Testis (tissue), 2 donors: ENCODE measurements at regions not wholly inside any gene's neighbourhood (a gene's known extent, or its start where the extent isn't known, plus 50 kb on each side); places are given as distances from the start of the nearest gene placed in this dataset.

Source experiments
- DNase-seq: peaks from one replicate; pipeline ENCODE4 v3.0.0-alpha.2; 2019
- H3K27ac ChIP-seq, 2 donors: fragments of 200-600 bp; sonication (generic); one replicate each; pipeline ENCODE4 v1.5.1; 2019
- H3K27me3 ChIP-seq: fragments of 200-600 bp; sonication (generic); one replicate; pipeline ENCODE4 v1.5.1; 2019
- H3K36me3 ChIP-seq: fragments of 200-600 bp; sonication (generic); one replicate; pipeline ENCODE4 v1.5.1; 2017; ENCODE audit warnings: low read depth; ENCODE audit errors: missing control alignments
- H3K4me1 ChIP-seq: fragments of 200-600 bp; sonication (generic); one replicate; pipeline ENCODE4 v1.5.1; 2019
- H3K4me3 ChIP-seq, 2 donors: fragments of 200-600 bp; sonication (generic); one replicate each; pipeline ENCODE4 v1.5.1; 2017 to 2019
- H3K9me3 ChIP-seq: fragments of 200-600 bp; sonication (generic); one replicate; pipeline ENCODE4 v1.5.1; 2017
- CTCF ChIP-seq, 3 experiments: fragments of 450-650 bp in 2 of 3; fragments of 200-600 bp in 1 of 3; sonication (generic) in 1 of 3; IDR thresholded peaks; one replicate each; pipeline ENCODE4 v1.5.1; 2016 to 2019; ENCODE audit warnings: antibody characterized with exemption in 3 of 3, mild to moderate bottlenecking in 2 of 3, moderate library complexity in 1 of 3
- POLR2A ChIP-seq: fragments of 450-650 bp; IDR thresholded peaks from one replicate; pipeline ENCODE4 v1.6.1; 2017; ENCODE audit warnings: antibody characterized with exemption, mild to moderate bottlenecking, moderate library complexity
- WGBS, 2 donors: methylation state at CpG; one replicate each; pipeline ENCODE4 v1.1.5; 2018; 5-methylcytosine and 5-hydroxymethylcytosine counted together
- intact Hi-C: fragments of 100-400 bp; cut with DNase I; formaldehyde crosslinking; loops from one replicate; pipeline ENCODE4 v1.15.1; 2023; ENCODE audit warnings: low total_unique reads

- DNase-seq, result no peak
- Histone ChIP-seq H3K4me3 (no peak overlapping the region), H3K9me3 (no peaks in the 10 kb centered on the region), H3K27me3 (no peaks in the 10 kb centered on the region), H3K4me1 (no peaks in the 10 kb centered on the region), H3K27ac (no peak overlapping the region), H3K36me3 (no peaks in the 10 kb centered on the region)
- intact Hi-C loops, result no loop called here
- no peak for TF ChIP-seq POLR2A
- no peak for TF ChIP-seq CTCF (IDR thresholded peaks at IDR 0.05)
- WGBS, 2 donors, result 53 to 64% methylated on average over 1 of the region's 1 CpG
These were observed 261.0 kb downstream of the WDR11 start for GRCh38 chr10:121112136-121112535.

GRCh38 chr10:121112579-121113384 lies 261.6 kb downstream of the WDR11 start:
- TF ChIP-seq POLR2A, result no peak
- no peak for TF ChIP-seq CTCF (IDR thresholded peaks at IDR 0.05)
- Histone ChIP-seq H3K27me3 (no peaks in the 10 kb centered on the region), H3K4me1 (no peaks in the 10 kb centered on the region), H3K27ac (no peak overlapping the region), H3K9me3 (no peaks in the 10 kb centered on the region), H3K4me3 (no peak overlapping the region), H3K36me3 (no peaks in the 10 kb centered on the region)
- DNase-seq, result no peak
- 53 to 69% methylated on average over 9 to 10 of the region's 10 CpGs for WGBS, 2 donors
- intact Hi-C loops, result no loop called here

- no peak for TF ChIP-seq POLR2A
- TF ChIP-seq CTCF (IDR thresholded peaks at IDR 0.05), result no peak
- no peaks in the 10 kb centered on the region for H3K9me3 ChIP-seq
- no peaks in the 10 kb centered on the region for H3K27me3 ChIP-seq
- no peak for DNase-seq
- no peaks in the 10 kb centered on the region for H3K4me1 ChIP-seq
- H3K36me3 ChIP-seq, result no peaks in the 10 kb centered on the region
- no peak overlapping the region for H3K4me3 ChIP-seq
- intact Hi-C loops, result no loop called here
- no peak overlapping the region for H3K27ac ChIP-seq
These were observed 262.2 kb downstream of the WDR11 start for GRCh38 chr10:121113385-121113696.

- WGBS, 2 donors, result 81 to 83% methylated on average over 3 of the region's 3 CpGs
These were observed 262.7 kb downstream of the WDR11 start for GRCh38 chr10:121113911-121114310.

More at GRCh38 chr10:121113911-121114310, 262.7 kb downstream of the WDR11 start:
- no peak for DNase-seq
- no peaks in the 10 kb centered on the region for H3K4me1 ChIP-seq
- TF ChIP-seq CTCF (IDR thresholded peaks at IDR 0.05), result no peak
- no peak for TF ChIP-seq POLR2A
- no peak overlapping the region for H3K4me3 ChIP-seq
- H3K27ac ChIP-seq, result no peak overlapping the region
- intact Hi-C loops, result no loop called here
- H3K36me3 ChIP-seq, result no peaks in the 10 kb centered on the region
- no peaks in the 10 kb centered on the region for H3K9me3 ChIP-seq
- no peaks in the 10 kb centered on the region for H3K27me3 ChIP-seq
